ENCODE measurements at regions not wholly inside any gene's neighbourhood (a gene's known extent, or its start where the extent isn't known, plus 50 kb on each side); places are given as distances from the start of the nearest gene placed in this dataset.

- DNase-seq (ENCODE audit: low read depth, low spot score): no peak
These were observed 349.0 kb downstream of the SIPA1L2 start for GRCh38 chr1:232280910-232281309.

- DNase-seq (ENCODE audit: low read depth, low spot score): no peak
These were observed 350.0 kb downstream of the SIPA1L2 start for GRCh38 chr1:232279909-232280400.

GRCh38 chr1:232278925-232279324, 351.0 kb downstream of the SIPA1L2 start:
- DNase-seq (ENCODE audit: low read depth, low spot score): no peak

- no peak for DNase-seq (ENCODE audit: low read depth, low spot score)
These were observed 353.3 kb downstream of the SIPA1L2 start for GRCh38 chr1:232276651-232277050.

GRCh38 chr1:232274999-232275710, 354.8 kb downstream of the SIPA1L2 start:
- DNase-seq (ENCODE audit: low read depth, low spot score): no peak

GRCh38 chr1:232274236-232274855, 355.6 kb downstream of the SIPA1L2 start:
- no peak for DNase-seq (ENCODE audit: low read depth, low spot score)

GRCh38 chr1:232273011-232273410, 356.9 kb downstream of the SIPA1L2 start:
- no peak for DNase-seq (ENCODE audit: low read depth, low spot score)

GRCh38 chr1:232271991-232272589, 357.8 kb downstream of the SIPA1L2 start:
- no peak for DNase-seq (ENCODE audit: low read depth, low spot score)

GRCh38 chr1:232271299-232271698, 358.6 kb downstream of the SIPA1L2 start:
- no peak for DNase-seq (ENCODE audit: low read depth, low spot score)

GRCh38 chr1:232269988-232270387, 359.9 kb downstream of the SIPA1L2 start:
- DNase-seq (ENCODE audit: low read depth, low spot score): no peak

- no peak for DNase-seq (ENCODE audit: low read depth, low spot score)
These were observed 361.9 kb downstream of the SIPA1L2 start for GRCh38 chr1:232267837-232268598.

GRCh38 chr1:232267092-232267836, 362.7 kb downstream of the SIPA1L2 start:
- DNase-seq (ENCODE audit: low read depth, low spot score): no peak

- no peak for DNase-seq (ENCODE audit: low read depth, low spot score)
These were observed 366.5 kb downstream of the SIPA1L2 start for GRCh38 chr1:232263452-232263851.

GRCh38 chr1:232262991-232263390, 366.9 kb downstream of the SIPA1L2 start:
- no peak for DNase-seq (ENCODE audit: low read depth, low spot score)

GRCh38 chr1:232260861-232261260, 369.1 kb downstream of the SIPA1L2 start:
- no peak for DNase-seq (ENCODE audit: low read depth, low spot score)

GRCh38 chr1:232260045-232260444, 369.9 kb downstream of the SIPA1L2 start:
- no peak for DNase-seq (ENCODE audit: low read depth, low spot score)

- DNase-seq (ENCODE audit: low read depth, low spot score): no peak
These were observed 370.6 kb downstream of the SIPA1L2 start for GRCh38 chr1:232259333-232259732.

GRCh38 chr1:232252546-232253118, 377.3 kb downstream of the SIPA1L2 start:
- DNase-seq (ENCODE audit: low read depth, low spot score): no peak

GRCh38 chr1:232250838-232251237, 379.1 kb downstream of the SIPA1L2 start:
- DNase-seq (ENCODE audit: low read depth, low spot score): no peak

GRCh38 chr1:232249861-232250777, 379.8 kb downstream of the SIPA1L2 start:
- DNase-seq (ENCODE audit: low read depth, low spot score): no peak

Data from smooth muscle cell of the brain vasculature (primary cell).